Stimulated activated naive CD8-positive, alpha-beta T cell treated with anti-CD3 and anti-CD28 coated beads, Interleukin-15, amount 100 ng/mL, for 72 hours (primary cell): ENCODE measurements at regions not wholly inside any gene's neighbourhood (a gene's known extent, or its start where the extent isn't known, plus 50 kb on each side); places are given as distances from the start of the nearest gene placed in this dataset.

Source experiments
- ATAC-seq: fragments of 150-1000 bp; cut with Tn5 transposase; 2 replicates; pipeline ENCODE4 v1.10.0; 2021; ENCODE audit warnings: mild to moderate bottlenecking, moderate library complexity
- DNase-seq, 2 donors: peaks; one replicate each; pipeline ENCODE4 v3.0.0; 2021 to 2022
- H3K27ac Mint-ChIP-seq, 2 donors: one replicate each; pipeline ENCODE4 v1.8.0; 2022; ENCODE audit warnings: mild to moderate bottlenecking in 2 of 2, mixed read lengths in 2 of 2, moderate library complexity in 2 of 2
- H3K27me3 Mint-ChIP-seq: one replicate; pipeline ENCODE4 v1.8.0; 2022; ENCODE audit warnings: mixed read lengths
- H3K4me1 Mint-ChIP-seq: one replicate; pipeline ENCODE4 v1.8.0; 2022; ENCODE audit warnings: mild to moderate bottlenecking, mixed read lengths
- H3K4me3 Mint-ChIP-seq, 2 donors: one replicate each; pipeline ENCODE4 v1.8.0; 2022; ENCODE audit warnings: mild to moderate bottlenecking in 2 of 2, mixed read lengths in 2 of 2, moderate library complexity in 1 of 2
- H3K9me3 Mint-ChIP-seq, 2 donors: one replicate each; pipeline ENCODE4 v1.8.0; 2022; ENCODE audit warnings: mixed read lengths in 2 of 2

DNA sequence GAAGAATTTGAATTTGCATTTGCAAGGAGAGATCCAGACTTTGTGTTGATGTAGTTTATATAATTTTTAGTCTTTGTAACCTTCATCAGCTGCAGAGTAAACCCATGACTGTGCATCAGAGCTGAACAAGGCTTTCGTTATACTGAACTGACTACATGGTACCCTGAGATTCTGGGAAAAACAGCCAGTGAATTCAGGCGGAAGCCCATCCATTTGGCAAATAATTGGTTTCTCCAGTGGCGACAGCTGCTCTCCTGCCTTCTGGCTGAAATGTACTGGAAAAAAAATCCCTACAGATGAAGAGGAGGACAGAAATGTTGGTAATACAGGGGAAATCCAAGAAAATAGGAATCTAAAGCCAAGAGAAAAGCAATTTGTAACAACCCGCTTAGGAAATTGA lies 657.5 kb upstream of the CDH7 start:
- Mint-ChIP-seq H3K27me3 (no peaks in the 10 kb centered on the region), H3K4me1 (no peaks in the 10 kb centered on the region)

DNA sequence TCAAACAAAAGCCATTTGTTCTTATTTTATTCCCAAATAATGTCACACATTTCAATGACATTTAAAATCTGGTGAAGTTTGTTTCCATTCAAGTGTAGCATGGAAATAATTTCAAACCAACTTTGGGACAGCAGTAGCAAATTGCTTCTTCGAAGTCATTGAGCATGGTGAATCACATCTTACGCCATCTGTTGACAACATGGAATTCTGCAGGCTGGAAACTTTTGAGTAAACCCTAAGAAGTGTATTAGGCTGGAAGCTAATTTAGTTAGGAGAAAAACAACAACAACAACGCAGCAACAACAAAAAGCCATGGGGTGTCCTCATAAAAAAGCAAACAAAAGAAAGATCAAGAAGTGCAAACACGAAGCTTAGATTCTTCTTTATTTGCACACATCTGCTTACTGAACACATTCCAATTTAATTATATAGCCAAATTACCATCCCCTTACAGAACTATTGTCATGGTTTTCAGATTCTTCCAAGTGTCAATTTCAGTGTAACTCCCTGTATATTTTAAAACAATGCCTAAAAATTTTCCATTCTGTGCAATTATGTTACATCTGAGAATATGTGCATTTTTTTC lies 659.0 kb upstream of the CDH7 start:
- no peak overlapping the region for H3K4me3 Mint-ChIP-seq
- H3K27ac Mint-ChIP-seq, result peak overlapping the region in 1 of 2 donors; percentile 13
- DNase-seq (no peak), ATAC-seq (no peak)
- no peaks in the 10 kb centered on the region for H3K9me3 Mint-ChIP-seq
- no peaks in the 10 kb centered on the region for H3K27me3 Mint-ChIP-seq
- no peaks in the 10 kb centered on the region for H3K4me1 Mint-ChIP-seq

More for the DNA sequence above, 657.5 kb upstream of the CDH7 start:
- H3K9me3 Mint-ChIP-seq, result no peaks in the 10 kb centered on the region
- no peak overlapping the region for H3K4me3 Mint-ChIP-seq
- H3K27ac Mint-ChIP-seq, result no peak overlapping the region
- ATAC-seq (no peak), DNase-seq (no peak)

DNA sequence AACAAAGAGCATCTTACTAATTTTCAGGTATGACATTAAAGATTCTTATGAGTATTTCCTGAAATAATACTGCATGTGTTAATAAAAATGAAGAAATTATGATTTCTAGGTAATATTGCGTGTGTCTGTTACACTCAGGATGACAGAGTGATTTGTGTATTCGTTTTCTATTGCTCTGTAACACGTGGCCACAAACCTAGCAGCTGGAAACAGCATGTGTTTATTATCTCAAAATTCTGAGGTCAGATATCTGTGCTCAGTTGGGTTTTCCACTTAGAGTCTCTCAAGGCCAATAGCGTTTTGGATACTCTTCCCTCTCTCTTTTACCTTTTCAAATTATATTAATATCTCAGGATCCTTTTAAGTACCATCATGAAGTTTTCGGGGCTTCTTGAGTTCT lies 667.9 kb upstream of the CDH7 start:
- H3K27ac Mint-ChIP-seq, result no peak overlapping the region
- no peak for DNase-seq
- H3K9me3 Mint-ChIP-seq, result no peaks in the 10 kb centered on the region
- no peaks in the 10 kb centered on the region for H3K27me3 Mint-ChIP-seq
- no peak overlapping the region for H3K4me3 Mint-ChIP-seq
- H3K4me1 Mint-ChIP-seq, result no peaks in the 10 kb centered on the region
- no peak for ATAC-seq

DNA sequence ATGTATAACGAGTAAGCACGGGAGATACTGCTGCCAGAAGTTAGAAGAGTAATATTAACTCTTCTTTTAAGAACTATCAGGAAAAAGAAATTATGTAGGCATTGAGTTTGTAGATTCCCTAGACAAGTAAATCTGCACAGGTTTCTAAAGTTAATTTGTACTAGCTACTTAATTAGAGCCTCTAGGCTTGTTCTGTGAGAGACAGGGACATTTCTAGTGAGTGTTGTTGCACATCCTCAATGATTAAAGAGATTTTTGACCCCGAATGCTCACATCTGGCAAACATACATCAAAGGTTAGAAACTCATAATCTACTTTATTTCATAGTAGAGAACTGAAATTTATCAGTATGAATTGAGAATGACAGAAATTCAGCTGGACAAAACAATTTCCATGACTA lies 669.0 kb upstream of the CDH7 start:
- ATAC-seq (no peak), DNase-seq (no peak)
- Mint-ChIP-seq H3K27ac (no peak overlapping the region), H3K9me3 (peaks cover 0 to 4% of the 10 kb centered on the region in 2 donors), H3K4me1 (no peaks in the 10 kb centered on the region), H3K4me3 (no peak overlapping the region), H3K27me3 (no peaks in the 10 kb centered on the region)

DNA sequence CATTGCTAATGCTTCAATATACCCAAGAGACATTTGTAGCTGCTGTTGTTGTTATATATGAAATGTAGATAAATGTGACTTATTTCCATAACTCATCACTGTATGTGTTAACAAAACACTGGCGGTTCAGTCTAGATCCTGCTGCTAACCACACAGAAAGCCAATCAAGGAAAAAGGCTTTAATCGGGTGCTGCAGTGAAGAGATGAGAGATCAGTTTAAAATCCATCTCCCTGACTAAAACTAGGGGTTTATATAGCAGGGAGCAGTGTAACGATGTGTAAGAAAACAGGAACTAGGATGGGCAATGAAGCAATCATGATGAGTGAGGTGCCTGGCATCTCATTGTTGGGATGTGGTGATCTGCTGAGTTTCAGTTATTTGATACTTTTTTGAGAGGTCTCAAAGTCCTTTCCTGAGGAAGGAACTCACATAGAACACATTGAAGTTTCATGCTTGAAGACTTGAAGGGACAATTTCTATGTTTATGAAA lies 677.7 kb upstream of the CDH7 start:
- no peak overlapping the region for H3K4me3 Mint-ChIP-seq
- H3K9me3 Mint-ChIP-seq, result peaks cover 12 to 14% of the 10 kb centered on the region in 2 donors
- H3K4me1 Mint-ChIP-seq, result no peaks in the 10 kb centered on the region
- no peaks in the 10 kb centered on the region for H3K27me3 Mint-ChIP-seq
- H3K27ac Mint-ChIP-seq, result no peak overlapping the region
- ATAC-seq (no peak), DNase-seq (no peak)

DNA sequence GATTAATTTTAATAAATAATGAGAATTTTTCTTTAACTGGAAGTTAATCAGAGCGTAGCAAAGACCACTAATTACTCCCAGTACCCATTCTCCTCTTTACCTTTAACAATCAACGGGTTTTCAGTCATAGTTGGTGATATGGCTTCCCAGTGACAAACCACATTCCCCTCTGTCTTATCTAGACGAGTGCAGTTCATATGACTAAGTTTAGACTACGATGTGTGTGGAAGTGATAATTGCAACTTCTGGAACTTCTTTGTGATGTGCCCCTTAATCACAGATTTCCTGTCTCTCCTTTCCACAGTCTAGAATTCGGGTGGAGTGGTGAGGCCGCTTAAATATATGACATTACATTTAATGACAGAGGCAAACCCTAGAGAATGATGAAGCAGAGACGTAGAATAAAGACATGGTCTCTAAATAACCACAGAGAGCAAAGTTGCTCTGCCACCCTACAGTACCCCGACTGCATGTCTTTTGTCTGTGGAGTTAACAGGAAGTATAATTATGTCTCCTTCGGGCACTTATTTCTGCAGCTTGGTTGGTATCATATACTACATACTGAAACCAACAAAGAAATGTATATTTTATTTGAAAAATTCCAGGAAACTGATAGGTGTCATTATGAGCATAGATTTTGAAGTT lies 693.3 kb upstream of the CDH7 start:
- no peak for DNase-seq
- ATAC-seq, result no peak
- Mint-ChIP-seq H3K27ac (no peak overlapping the region), H3K4me1 (no peaks in the 10 kb centered on the region), H3K27me3 (no peaks in the 10 kb centered on the region), H3K9me3 (peaks cover 0 to 14% of the 10 kb centered on the region in 2 donors), H3K4me3 (no peak overlapping the region)

DNA sequence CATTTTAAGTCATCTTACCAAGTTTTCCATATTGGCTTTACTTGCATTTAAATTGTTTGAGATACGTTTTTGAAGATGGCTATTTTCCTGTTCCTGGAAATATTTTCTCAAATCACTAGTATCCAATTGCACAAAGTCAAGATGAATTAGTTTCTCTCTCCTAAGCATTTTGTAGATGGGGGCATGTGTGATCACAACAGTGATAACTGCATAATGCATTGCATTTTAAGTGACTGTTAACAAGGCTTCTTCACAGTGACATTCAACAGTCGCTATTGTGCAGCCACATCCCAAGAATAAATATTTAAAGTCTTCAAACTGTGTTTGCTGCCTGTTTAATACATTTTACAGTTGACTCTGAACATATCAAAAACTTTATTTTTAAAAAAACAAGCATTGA lies 694.2 kb upstream of the CDH7 start:
- ATAC-seq (no peak), DNase-seq (no peak)
- Mint-ChIP-seq H3K27ac (no peak overlapping the region), H3K4me3 (no peak overlapping the region), H3K9me3 (peaks cover 0 to 8% of the 10 kb centered on the region in 2 donors), H3K4me1 (no peaks in the 10 kb centered on the region), H3K27me3 (no peaks in the 10 kb centered on the region)

DNA sequence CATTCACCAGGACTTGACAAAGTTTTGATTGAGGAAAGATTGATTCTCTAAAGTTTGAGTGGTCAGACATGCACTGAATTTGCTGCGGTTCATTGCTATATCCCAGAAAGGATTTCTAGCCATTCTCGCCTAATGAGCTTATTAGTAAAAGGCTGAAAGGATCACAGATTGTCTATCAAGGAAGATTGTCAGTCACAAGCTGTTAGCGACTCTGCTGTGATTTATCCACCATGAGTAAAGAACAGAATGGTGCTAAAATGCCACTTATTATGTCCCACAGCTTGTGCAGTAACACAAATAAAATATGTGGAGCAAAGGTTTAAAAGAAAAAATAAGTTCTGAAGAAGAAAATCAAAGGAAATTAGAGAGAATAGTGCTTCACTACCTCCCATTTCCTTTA lies 701.2 kb upstream of the CDH7 start:
- Mint-ChIP-seq H3K27ac (no peak overlapping the region), H3K4me3 (no peak overlapping the region), H3K4me1 (no peaks in the 10 kb centered on the region), H3K9me3 (peaks cover 7 to 10% of the 10 kb centered on the region in 2 donors), H3K27me3 (no peaks in the 10 kb centered on the region)
- no peak for ATAC-seq
- DNase-seq, result no peak

DNA sequence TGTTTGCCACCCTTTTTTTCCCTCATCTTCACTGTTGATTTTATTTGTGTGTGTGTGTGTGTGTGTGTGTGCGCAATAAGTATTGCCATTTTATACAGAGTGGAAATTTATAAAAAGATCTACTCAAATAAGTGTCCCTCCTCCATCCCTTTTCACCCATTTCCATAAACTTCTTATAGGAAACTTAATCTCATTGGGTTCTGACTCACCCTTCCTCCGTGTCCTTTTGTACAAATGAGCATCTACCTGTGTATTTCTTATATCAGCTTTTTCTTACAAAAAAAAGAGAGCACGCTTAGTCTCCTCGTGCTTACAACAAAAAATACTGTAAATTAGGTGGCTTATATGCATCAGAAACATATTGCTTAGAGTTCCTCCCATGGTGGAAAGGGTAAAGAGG lies 711.2 kb upstream of the CDH7 start:
- H3K27ac Mint-ChIP-seq, result no peak overlapping the region
- ATAC-seq, result no peak
- no peaks in the 10 kb centered on the region for H3K27me3 Mint-ChIP-seq
- no peak overlapping the region for H3K4me3 Mint-ChIP-seq
- H3K4me1 Mint-ChIP-seq, result no peaks in the 10 kb centered on the region
- peaks cover 0 to 7% of the 10 kb centered on the region in 2 donors for H3K9me3 Mint-ChIP-seq
- no peak for DNase-seq

DNA sequence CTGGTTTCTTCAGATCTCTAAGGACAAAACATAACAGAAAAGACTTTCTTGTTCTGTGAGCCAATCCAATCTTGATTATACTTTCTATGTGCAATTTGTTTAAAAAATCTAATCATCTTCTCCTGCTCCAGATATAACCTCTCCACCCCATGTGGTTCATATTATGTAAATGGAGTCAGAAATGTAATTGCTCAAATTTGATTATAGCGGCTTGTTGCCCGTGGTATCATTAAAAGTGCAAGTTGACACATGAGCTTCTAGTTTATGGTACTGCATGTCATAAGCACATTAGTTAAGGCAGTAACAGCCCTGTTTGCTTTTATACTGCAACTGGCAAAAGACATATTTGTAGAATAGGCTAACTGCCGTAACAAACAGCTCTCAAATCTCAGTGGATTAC lies 715.1 kb upstream of the CDH7 start:
- Mint-ChIP-seq H3K4me1 (no peaks in the 10 kb centered on the region), H3K27ac (no peak overlapping the region), H3K27me3 (no peaks in the 10 kb centered on the region), H3K4me3 (no peak overlapping the region), H3K9me3 (peaks cover 0 to 7% of the 10 kb centered on the region in 2 donors)
- ATAC-seq, result no peak
- DNase-seq, result no peak

DNA sequence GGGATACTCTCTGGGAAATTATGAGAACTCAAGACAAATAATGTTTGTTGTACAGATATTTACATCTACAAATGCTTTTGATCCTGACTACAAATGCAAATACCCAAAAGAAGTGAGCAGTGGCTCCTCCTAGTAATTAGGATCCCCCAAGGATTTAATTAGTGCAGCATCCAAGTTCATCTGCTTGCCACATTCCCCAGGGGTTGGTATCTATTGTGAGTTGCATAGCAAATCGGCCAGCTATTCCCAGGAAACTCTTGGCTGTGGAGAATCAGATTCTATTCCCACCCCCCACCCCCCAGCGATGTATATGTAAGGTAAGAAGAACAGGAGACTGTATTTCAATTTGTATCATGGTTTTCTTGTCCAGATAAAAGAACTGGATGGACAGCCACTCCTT lies 725.1 kb upstream of the CDH7 start:
- Mint-ChIP-seq H3K27ac (no peak overlapping the region), H3K4me1 (no peaks in the 10 kb centered on the region), H3K27me3 (no peaks in the 10 kb centered on the region), H3K4me3 (no peak overlapping the region), H3K9me3 (peaks cover 8 to 15% of the 10 kb centered on the region in 2 donors)
- ATAC-seq (no peak), DNase-seq (no peak)

DNA sequence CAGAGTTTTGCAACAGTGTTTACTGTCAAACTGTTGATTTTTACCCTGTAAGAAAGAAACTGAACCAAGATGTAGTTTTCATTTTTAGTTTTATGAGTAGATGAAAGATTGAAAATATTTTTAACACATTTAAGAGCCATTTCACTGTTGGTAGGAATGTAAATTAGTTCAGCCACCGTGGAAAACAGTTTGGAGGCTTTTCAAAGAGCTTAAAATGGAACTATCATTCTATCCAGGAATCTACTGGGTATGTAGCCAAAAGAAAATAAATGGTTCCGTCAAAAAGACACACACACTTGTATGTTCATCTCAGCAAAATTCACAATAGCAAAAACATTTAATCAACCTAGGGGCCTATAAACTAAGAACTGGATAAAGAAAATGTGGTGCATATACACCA lies 729.8 kb upstream of the CDH7 start:
- H3K27me3 Mint-ChIP-seq, result no peaks in the 10 kb centered on the region
- ATAC-seq (no peak), DNase-seq (no peak)
- H3K9me3 Mint-ChIP-seq, result peaks cover 4 to 7% of the 10 kb centered on the region in 2 donors
- H3K4me3 Mint-ChIP-seq, result no peak overlapping the region
- H3K4me1 Mint-ChIP-seq, result no peaks in the 10 kb centered on the region
- H3K27ac Mint-ChIP-seq, result no peak overlapping the region

DNA sequence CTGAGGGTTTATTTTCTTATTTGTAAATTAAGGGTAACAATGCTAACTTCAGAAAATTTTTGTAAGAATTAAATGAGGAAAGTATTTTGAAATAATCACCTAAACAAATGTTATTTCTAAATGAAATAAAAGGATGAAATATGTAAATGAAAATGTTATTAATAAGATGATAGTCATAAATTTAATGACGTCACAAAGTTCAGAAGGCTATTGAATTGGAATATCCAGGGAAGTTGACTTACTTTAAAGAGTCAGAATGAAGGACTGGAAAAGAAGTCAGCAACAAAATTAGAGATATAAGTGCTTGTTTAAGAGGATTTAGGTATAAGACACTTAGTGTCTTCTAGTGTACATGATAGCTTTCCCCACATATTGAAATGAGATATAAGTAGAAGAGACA lies 732.6 kb upstream of the CDH7 start:
- peaks cover 4 to 8% of the 10 kb centered on the region in 2 donors for H3K9me3 Mint-ChIP-seq
- no peak overlapping the region for H3K4me3 Mint-ChIP-seq
- H3K27ac Mint-ChIP-seq, result no peak overlapping the region
- no peak for DNase-seq
- H3K27me3 Mint-ChIP-seq, result no peaks in the 10 kb centered on the region
- H3K4me1 Mint-ChIP-seq, result no peaks in the 10 kb centered on the region
- no peak for ATAC-seq

DNA sequence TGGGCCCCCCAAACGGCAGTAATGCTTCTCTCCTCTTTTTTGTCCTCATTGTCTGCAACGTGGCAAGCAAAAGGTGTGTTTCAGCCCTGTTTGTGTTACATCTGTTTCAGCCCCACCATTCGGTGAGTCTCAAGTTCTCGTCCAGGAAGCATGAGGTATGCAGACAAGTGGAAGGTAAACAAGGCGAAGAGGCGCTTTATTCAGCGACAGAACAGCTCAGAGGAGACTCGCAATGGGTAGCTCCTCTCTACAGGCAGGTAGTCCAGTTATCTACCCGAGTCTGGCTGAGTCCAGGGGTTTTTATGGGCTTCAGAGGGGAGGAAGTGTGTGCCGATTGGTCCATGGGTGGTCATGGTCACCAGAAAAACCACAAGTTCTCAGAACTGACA lies 733.4 kb upstream of the CDH7 start:
- ATAC-seq (no peak), DNase-seq (no peak)
- Mint-ChIP-seq H3K9me3 (peaks cover 8 to 10% of the 10 kb centered on the region in 2 donors), H3K27ac (no peak overlapping the region), H3K4me1 (no peaks in the 10 kb centered on the region), H3K4me3 (no peak overlapping the region), H3K27me3 (no peaks in the 10 kb centered on the region)

DNA sequence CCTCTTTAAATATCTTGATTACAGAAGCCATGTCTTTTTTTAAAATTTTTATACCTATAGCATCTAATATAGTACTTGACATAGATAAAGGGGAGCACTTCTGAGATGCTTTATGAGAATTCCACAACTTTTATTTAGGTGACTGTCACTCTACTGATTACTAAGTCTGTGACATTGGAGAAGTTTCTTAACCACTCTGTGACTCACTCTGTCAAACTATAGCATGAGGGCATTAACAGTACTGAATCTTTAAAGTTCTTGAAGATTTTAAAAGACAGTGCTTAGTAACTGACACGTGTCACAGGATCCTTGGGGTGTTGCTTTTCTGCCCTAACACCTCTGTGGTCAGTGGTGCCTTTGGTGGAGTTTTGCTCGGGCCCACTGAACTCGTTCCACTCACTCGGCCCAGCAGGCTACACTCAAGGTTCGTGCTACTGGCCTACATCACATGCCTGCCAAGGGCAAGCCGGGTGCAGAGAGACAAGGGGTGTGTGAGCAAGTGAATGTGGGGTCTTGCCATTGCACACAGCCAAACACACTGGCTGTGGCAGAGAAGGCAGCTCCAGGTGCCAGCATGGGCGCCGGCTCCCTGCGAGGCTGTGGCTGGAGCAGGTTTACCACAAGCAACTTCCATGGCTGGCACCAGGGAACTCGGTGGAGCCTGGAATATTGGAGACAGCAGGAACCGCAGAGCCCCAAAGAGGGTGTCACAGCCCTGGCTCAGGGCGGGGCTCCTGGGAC lies 734.0 kb upstream of the CDH7 start:
- no peak overlapping the region for H3K4me3 Mint-ChIP-seq
- no peak overlapping the region for H3K27ac Mint-ChIP-seq
- peaks cover 13 to 14% of the 10 kb centered on the region in 2 donors for H3K9me3 Mint-ChIP-seq
- H3K4me1 Mint-ChIP-seq, result no peaks in the 10 kb centered on the region
- DNase-seq, result no peak
- no peaks in the 10 kb centered on the region for H3K27me3 Mint-ChIP-seq
- no peak for ATAC-seq

DNA sequence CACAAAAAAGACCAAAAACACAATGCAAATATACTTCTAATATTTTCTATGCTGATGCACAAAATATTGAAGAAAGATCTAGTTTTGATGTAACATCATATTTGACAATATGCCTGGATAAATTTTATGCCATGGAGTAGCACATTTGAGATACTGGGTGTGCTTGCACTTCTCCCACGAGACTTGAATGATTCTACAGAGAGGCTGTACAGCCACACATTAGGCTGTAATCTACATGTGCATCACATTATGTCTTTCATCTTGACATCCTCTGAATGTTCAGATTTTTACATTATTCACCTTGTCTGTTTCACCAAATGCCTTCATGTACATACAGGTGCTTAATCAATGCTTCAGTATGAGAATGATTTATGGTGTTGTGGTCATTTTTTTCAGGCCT lies 756.4 kb upstream of the CDH7 start:
- Mint-ChIP-seq H3K4me1 (no peaks in the 10 kb centered on the region), H3K27me3 (no peaks in the 10 kb centered on the region), H3K4me3 (no peak overlapping the region), H3K27ac (no peak overlapping the region), H3K9me3 (peaks cover 0 to under 1% of the 10 kb centered on the region in 2 donors)
- DNase-seq, result no peak
- no peak for ATAC-seq
